Panc1 (cell line): ENCODE measurements at regions not wholly inside any gene's neighbourhood (a gene's known extent, or its start where the extent isn't known, plus 50 kb on each side); places are given as distances from the start of the nearest gene placed in this dataset.

ENCODE experiments used
- POLR2AphosphoS5 ChIP-seq: IDR thresholded peaks from 2 replicates; pipeline ENCODE4 v1.6.1; 2012; ENCODE audit warnings: mild to moderate bottlenecking, low read depth, low read length, moderate library complexity
- TF ChIP-seq, protein P1 (sequence below), 2 experiments: IDR thresholded peaks; 2 replicates each; pipeline ENCODE4 v1.6.1; 2011 to 2012; ENCODE audit warnings: low read depth in 2 of 2, control low read depth in 1 of 2, low read length in 1 of 2, mild to moderate bottlenecking in 1 of 2, moderate library complexity in 1 of 2; ENCODE audit not compliant: insufficient read depth in 1 of 2
- TF ChIP-seq, protein P2 (sequence below): fragments of 450-650 bp; IDR thresholded peaks from 2 replicates; pipeline ENCODE4 v1.5.1; 2017; ENCODE audit warnings: mild to moderate bottlenecking

DNA sequence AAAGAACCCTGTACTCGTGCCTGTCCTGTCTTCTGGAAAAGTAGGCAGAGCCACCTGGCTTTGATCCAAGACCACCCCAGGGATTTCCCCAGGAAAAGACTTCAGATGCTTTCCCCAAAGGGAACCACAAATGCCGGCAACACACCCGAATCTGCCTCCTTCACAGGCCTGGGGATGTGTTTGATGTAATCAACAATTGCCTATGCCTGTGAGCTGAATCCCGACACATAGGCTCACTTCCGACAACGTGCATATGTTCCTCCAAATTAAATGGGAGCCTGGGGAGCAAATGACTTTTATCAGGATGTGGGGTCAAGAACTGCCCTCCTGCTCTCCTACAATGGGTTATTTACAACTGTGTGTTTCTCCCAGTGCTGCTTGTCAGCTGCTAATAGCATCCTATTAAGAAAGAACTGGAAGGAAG is 535.2 kb upstream of the CDH11 start:
- TF ChIP-seq, protein P1, sequence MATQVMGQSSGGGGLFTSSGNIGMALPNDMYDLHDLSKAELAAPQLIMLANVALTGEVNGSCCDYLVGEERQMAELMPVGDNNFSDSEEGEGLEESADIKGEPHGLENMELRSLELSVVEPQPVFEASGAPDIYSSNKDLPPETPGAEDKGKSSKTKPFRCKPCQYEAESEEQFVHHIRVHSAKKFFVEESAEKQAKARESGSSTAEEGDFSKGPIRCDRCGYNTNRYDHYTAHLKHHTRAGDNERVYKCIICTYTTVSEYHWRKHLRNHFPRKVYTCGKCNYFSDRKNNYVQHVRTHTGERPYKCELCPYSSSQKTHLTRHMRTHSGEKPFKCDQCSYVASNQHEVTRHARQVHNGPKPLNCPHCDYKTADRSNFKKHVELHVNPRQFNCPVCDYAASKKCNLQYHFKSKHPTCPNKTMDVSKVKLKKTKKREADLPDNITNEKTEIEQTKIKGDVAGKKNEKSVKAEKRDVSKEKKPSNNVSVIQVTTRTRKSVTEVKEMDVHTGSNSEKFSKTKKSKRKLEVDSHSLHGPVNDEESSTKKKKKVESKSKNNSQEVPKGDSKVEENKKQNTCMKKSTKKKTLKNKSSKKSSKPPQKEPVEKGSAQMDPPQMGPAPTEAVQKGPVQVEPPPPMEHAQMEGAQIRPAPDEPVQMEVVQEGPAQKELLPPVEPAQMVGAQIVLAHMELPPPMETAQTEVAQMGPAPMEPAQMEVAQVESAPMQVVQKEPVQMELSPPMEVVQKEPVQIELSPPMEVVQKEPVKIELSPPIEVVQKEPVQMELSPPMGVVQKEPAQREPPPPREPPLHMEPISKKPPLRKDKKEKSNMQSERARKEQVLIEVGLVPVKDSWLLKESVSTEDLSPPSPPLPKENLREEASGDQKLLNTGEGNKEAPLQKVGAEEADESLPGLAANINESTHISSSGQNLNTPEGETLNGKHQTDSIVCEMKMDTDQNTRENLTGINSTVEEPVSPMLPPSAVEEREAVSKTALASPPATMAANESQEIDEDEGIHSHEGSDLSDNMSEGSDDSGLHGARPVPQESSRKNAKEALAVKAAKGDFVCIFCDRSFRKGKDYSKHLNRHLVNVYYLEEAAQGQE (IDR thresholded peaks at IDR 0.05; ENCODE audit: insufficient read depth in 1 of 2, low read depth in 2 of 2, low read length in 1 of 2): no peak
- TF ChIP-seq, protein P2, sequence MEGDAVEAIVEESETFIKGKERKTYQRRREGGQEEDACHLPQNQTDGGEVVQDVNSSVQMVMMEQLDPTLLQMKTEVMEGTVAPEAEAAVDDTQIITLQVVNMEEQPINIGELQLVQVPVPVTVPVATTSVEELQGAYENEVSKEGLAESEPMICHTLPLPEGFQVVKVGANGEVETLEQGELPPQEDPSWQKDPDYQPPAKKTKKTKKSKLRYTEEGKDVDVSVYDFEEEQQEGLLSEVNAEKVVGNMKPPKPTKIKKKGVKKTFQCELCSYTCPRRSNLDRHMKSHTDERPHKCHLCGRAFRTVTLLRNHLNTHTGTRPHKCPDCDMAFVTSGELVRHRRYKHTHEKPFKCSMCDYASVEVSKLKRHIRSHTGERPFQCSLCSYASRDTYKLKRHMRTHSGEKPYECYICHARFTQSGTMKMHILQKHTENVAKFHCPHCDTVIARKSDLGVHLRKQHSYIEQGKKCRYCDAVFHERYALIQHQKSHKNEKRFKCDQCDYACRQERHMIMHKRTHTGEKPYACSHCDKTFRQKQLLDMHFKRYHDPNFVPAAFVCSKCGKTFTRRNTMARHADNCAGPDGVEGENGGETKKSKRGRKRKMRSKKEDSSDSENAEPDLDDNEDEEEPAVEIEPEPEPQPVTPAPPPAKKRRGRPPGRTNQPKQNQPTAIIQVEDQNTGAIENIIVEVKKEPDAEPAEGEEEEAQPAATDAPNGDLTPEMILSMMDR: no peak
- no peak for TF ChIP-seq POLR2AphosphoS5
